Lung (tissue), 11 donors: ENCODE measurements at regions not wholly inside any gene's neighbourhood (a gene's known extent, or its start where the extent isn't known, plus 50 kb on each side); places are given as distances from the start of the nearest gene placed in this dataset.

ENCODE experiments used
- ATAC-seq: fragments of 200-7000 bp; cut with Tn5 transposase; one replicate; pipeline ENCODE4 v1.9.1; 2020; ENCODE audit warnings: moderate number of reproducible peaks; ENCODE audit not compliant: insufficient read depth, low FRiP score
- DNase-seq, 3 donors: peaks; one replicate each; pipeline ENCODE4 v3.0.0-alpha.2; 2013 to 2017
- H3K27ac ChIP-seq, 2 donors: one replicate each; pipeline ENCODE4 v1.5.1; 2013; ENCODE audit warnings: mild to moderate bottlenecking in 2 of 2, moderate library complexity in 2 of 2, control low read depth in 1 of 2, inconsistent platforms in 1 of 2, low read depth in 1 of 2, low read length in 1 of 2
- H3K27me3 ChIP-seq, 3 donors: one replicate each; pipeline ENCODE4 v1.5.1; 2013; ENCODE audit warnings: low read length in 2 of 3; ENCODE audit not compliant: control insufficient read depth in 3 of 3, insufficient read depth in 3 of 3
- H3K36me3 ChIP-seq, 4 donors: one replicate each; pipeline ENCODE4 v1.5.1; 2013; ENCODE audit warnings: low read length in 4 of 4, mild to moderate bottlenecking in 1 of 4, moderate library complexity in 1 of 4; ENCODE audit not compliant: control insufficient read depth in 4 of 4, insufficient read depth in 4 of 4
- H3K4me1 ChIP-seq, 5 donors: one replicate each; pipeline ENCODE4 v1.5.1; 2013; ENCODE audit warnings: low read length in 5 of 5, mild to moderate bottlenecking in 2 of 5, moderate library complexity in 1 of 5; ENCODE audit not compliant: control insufficient read depth in 5 of 5, insufficient read depth in 5 of 5
- H3K4me3 ChIP-seq: one replicate; pipeline ENCODE4 v1.5.1; 2013; ENCODE audit warnings: mild to moderate bottlenecking, control low read depth, moderate library complexity
- H3K9ac ChIP-seq, 2 donors: one replicate each; pipeline ENCODE4 v1.5.1; 2013; ENCODE audit warnings: low read length in 2 of 2, control low read depth in 1 of 2; ENCODE audit not compliant: insufficient read depth in 1 of 2
- H3K9me3 ChIP-seq, 4 donors: one replicate each; pipeline ENCODE4 v1.5.1; 2013; ENCODE audit warnings: low read length in 3 of 4, mild to moderate bottlenecking in 1 of 4, moderate library complexity in 1 of 4; ENCODE audit not compliant: control insufficient read depth in 4 of 4, insufficient read depth in 3 of 4
- WGBS, 2 donors: extraction: QIAGEN DNeasy Blood & Tissue Kit; methylation state at CpG; one replicate each; pipeline ENCODE4 v1.1.7; 2013; 5-methylcytosine and 5-hydroxymethylcytosine counted together
- TF ChIP-seq, protein P1 (sequence below): IDR thresholded peaks from 2 replicates; pipeline ENCODE4 v1.5.1; 2012; ENCODE audit warnings: mild to moderate bottlenecking; ENCODE audit errors: control extremely low read depth, extremely low read depth
- donor health status: control.
- donor health status: control.
- donor health status: Bipolar disorder and iron deficiency.
- donor health status: healthy.
- donor health status: DM: yes; HTN: yes; CAD: no.

DNA sequence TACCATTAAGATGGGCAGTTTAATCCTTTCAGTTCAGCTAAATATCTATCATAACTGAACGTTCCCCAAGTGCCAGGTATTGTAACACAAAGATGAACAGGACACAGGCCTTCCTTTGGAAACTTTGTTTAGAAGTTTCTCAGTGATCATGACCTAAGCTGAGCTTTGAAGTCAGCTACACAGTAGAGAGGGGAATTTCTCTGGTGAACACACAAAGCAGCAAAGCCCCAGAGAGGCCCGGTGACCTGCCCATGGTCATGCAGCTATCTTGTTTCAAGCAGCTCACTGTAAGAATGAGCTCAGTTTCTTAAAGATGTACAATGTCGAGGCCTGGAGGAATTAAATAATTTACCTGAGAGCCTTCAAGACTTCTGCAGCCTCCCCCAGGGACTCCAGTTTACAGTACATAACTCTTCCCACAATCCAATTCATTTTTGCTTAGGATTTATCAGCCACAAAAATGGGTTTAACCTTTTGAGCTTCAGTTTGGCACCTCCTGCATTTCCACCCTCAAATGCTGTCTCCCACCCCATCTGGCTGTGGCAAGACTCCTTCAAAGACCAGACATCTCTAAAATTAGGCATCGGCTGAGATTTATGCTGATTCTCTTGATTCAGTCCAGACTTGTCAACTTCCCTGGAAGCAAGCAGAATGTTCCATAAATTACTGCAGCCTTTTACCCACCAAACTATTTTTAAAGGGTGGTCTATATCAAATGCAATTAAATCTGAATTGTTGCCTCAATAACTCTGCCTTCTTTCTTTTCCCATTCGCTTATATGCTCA is 325.6 kb downstream of the TXNL1 start:
- DNase-seq (no peak), ATAC-seq (no peak)
- Histone ChIP-seq H3K4me3 (no peak overlapping the region), H3K36me3 (no peaks in the 10 kb centered on the region), H3K4me1 (peaks cover 0 to 2% (median 0%) of the 10 kb centered on the region in 5 donors), H3K9me3 (no peaks in the 10 kb centered on the region), H3K9ac (no peak overlapping the region), H3K27ac (no peak overlapping the region), H3K27me3 (no peaks in the 10 kb centered on the region)
- TF ChIP-seq, protein P1, sequence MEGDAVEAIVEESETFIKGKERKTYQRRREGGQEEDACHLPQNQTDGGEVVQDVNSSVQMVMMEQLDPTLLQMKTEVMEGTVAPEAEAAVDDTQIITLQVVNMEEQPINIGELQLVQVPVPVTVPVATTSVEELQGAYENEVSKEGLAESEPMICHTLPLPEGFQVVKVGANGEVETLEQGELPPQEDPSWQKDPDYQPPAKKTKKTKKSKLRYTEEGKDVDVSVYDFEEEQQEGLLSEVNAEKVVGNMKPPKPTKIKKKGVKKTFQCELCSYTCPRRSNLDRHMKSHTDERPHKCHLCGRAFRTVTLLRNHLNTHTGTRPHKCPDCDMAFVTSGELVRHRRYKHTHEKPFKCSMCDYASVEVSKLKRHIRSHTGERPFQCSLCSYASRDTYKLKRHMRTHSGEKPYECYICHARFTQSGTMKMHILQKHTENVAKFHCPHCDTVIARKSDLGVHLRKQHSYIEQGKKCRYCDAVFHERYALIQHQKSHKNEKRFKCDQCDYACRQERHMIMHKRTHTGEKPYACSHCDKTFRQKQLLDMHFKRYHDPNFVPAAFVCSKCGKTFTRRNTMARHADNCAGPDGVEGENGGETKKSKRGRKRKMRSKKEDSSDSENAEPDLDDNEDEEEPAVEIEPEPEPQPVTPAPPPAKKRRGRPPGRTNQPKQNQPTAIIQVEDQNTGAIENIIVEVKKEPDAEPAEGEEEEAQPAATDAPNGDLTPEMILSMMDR = no peak
- 84 to 86% methylated on average over 5 of the region's 5 CpGs for WGBS, 2 donors

DNA sequence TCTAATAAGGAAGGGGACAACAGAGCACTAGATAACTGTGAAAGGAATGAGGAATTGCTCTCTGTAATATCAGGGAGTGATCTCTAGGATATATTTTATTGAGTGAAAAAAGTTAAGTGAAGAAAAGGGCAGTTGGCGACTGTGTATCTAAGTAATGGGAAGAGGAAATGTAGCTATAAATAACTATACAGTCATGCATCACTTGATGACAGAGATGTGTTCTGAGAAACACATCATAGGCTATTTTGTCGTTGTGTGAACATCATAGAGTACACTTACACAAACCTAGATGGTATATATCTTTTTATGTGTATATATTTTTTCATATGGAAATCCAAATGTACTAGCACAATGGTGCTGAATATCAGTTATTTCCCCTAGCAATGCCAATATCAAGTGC is 329.3 kb downstream of the TXNL1 start:
- no peaks in the 10 kb centered on the region for H3K9me3 ChIP-seq
- TF ChIP-seq, protein P1 = no peak
- DNase-seq (no peak), ATAC-seq (no peak)
- no peaks in the 10 kb centered on the region for H3K27me3 ChIP-seq
- no peaks in the 10 kb centered on the region for H3K36me3 ChIP-seq
- peaks cover 0 to under 1% (median 0%) of the 10 kb centered on the region in 5 donors for H3K4me1 ChIP-seq
- no peak overlapping the region for H3K27ac ChIP-seq
- no peak overlapping the region for H3K9ac ChIP-seq
- H3K4me3 ChIP-seq = no peak overlapping the region
- WGBS, 2 donors = 14 to 32% methylated on average over 2 of the region's 2 CpGs

DNA sequence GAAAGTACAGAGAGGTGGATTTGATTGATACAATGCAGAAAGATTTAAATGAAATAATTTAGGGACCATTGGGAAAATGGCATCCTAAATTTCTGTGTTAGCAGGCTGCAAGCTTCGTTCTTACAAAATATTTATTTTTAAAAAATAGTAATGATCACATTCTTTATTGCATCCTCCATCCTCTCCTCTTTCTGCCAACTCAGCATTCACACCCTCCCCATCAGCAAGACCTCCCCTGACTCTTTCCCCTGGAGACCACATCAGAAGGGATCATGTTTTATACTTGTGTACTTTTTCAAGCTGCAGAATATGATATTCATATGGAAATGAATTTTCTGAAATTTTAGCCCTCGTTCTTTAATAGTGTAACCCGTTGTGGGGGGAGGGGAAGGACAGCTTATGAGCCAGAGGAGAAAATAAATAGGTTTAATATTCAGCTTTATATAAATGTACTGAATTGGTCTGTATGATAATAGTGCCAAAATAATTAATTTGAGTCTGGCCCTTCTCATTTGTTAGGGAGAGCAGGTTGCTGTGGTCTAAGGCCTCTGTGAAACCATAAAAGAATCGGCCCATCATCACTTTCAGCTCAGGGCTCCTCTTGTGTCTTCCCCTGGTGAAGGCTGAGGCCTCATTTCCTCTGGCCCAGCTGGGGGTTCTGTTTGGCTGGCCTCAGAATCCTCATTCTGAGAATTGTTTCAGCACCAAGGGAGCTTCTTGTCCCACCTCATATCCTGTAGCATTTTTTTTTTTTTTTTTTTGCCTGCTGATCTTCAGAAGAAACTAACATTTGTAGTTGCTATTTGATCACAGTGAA is 330.8 kb downstream of the TXNL1 start:
- H3K4me1 ChIP-seq = no peaks in the 10 kb centered on the region

More for the DNA sequence above, 330.8 kb downstream of the TXNL1 start:
- WGBS, 2 donors = 73 to 78% methylated on average over 4 of the region's 4 CpGs
- ATAC-seq = no peak
- no peaks in the 10 kb centered on the region for H3K27me3 ChIP-seq
- no peaks in the 10 kb centered on the region for H3K9me3 ChIP-seq
- TF ChIP-seq, protein P1 = no peak
- no peaks in the 10 kb centered on the region for H3K36me3 ChIP-seq
- H3K27ac ChIP-seq = no peak overlapping the region
- DNase-seq = no peak
- H3K9ac ChIP-seq = no peak overlapping the region
- no peak overlapping the region for H3K4me3 ChIP-seq
